ENCODE measurements at regions not wholly inside any gene's neighbourhood (a gene's known extent, or its start where the extent isn't known, plus 50 kb on each side); places are given as distances from the start of the nearest gene placed in this dataset.

- TF ChIP-seq MAX (IDR thresholded peaks at IDR 0.05) (no peak), TAF1 (conservative IDR thresholded peaks at IDR 0.05) (no peak)
These were observed 67.8 kb downstream of the SHANK2 start (continued) for GRCh38 chr11:71184421-71185210.

DNA sequence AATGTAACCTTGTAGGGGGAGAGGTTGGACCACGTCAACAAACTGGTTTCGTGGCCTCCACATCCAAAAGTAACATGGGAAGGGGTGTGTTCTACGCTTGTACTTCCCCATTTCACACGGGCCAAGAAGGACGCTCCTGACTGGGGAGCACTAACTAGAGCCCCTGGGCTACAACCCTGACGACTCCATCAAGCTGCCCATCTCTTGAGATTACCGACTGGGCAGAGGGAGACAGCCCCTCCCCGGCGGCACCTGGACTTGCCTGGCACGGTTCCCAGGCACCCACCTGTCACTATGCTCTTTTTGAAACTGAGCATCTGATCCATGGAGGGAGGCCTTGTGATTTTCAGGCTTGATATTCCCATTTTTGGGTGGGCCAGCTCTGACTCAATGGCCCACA, 68.5 kb downstream of the SHANK2 start:
- H3K4me1 ChIP-seq (ENCODE audit: control insufficient read depth in 4 of 4, insufficient read depth in 4 of 4, low read length in 3 of 4): peaks cover 0 to 21% (median 16%) of the 10 kb centered on the region in 4 donors
- no peak for DNase-seq (ENCODE audit: low spot score)

More for the DNA sequence above, 68.5 kb downstream of the SHANK2 start:
- H3K27me3 ChIP-seq (ENCODE audit: control insufficient read depth in 4 of 4, insufficient read depth in 4 of 4, low read length in 3 of 4): no peaks in the 10 kb centered on the region
- H3K4me3 ChIP-seq (ENCODE audit: low read depth in 1 of 3, low read length in 3 of 3): no peak overlapping the region
- no peak overlapping the region for H3K27ac ChIP-seq (ENCODE audit: low read depth in 1 of 2, low read length in 2 of 2)
- no peaks in the 10 kb centered on the region for H3K9me3 ChIP-seq (ENCODE audit: control insufficient read depth in 4 of 4, low read length in 3 of 4)
- no peak overlapping the region for H3K9ac ChIP-seq (ENCODE audit: low read depth in 1 of 2, low read length in 2 of 2)
- WGBS: 92% methylated on average over 10 of the region's 10 CpGs
- H3K36me3 ChIP-seq (ENCODE audit: control insufficient read depth in 4 of 4, insufficient read depth in 3 of 4, low read depth in 1 of 4, low read length in 3 of 4): peaks cover 0 to 2% (median 0%) of the 10 kb centered on the region in 4 donors
- TF ChIP-seq SP1 (IDR thresholded peaks at IDR 0.05): no peak
- TF ChIP-seq, protein P1, sequence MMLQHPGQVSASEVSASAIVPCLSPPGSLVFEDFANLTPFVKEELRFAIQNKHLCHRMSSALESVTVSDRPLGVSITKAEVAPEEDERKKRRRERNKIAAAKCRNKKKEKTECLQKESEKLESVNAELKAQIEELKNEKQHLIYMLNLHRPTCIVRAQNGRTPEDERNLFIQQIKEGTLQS (IDR thresholded peaks at IDR 0.05): no peak
- no peak for TF ChIP-seq MAX (IDR thresholded peaks at IDR 0.05)
- no peak for TF ChIP-seq NR2F2 (IDR thresholded peaks at IDR 0.05)
- no peak for TF ChIP-seq REST (IDR thresholded peaks at IDR 0.05)
- TF ChIP-seq HNF4A (conservative IDR thresholded peaks at IDR 0.05): no peak
- TF ChIP-seq JUND (IDR thresholded peaks at IDR 0.05): no peak
- no peak for TF ChIP-seq FOXA2 (IDR thresholded peaks at IDR 0.05)
- TF ChIP-seq, protein P2, sequence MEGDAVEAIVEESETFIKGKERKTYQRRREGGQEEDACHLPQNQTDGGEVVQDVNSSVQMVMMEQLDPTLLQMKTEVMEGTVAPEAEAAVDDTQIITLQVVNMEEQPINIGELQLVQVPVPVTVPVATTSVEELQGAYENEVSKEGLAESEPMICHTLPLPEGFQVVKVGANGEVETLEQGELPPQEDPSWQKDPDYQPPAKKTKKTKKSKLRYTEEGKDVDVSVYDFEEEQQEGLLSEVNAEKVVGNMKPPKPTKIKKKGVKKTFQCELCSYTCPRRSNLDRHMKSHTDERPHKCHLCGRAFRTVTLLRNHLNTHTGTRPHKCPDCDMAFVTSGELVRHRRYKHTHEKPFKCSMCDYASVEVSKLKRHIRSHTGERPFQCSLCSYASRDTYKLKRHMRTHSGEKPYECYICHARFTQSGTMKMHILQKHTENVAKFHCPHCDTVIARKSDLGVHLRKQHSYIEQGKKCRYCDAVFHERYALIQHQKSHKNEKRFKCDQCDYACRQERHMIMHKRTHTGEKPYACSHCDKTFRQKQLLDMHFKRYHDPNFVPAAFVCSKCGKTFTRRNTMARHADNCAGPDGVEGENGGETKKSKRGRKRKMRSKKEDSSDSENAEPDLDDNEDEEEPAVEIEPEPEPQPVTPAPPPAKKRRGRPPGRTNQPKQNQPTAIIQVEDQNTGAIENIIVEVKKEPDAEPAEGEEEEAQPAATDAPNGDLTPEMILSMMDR (IDR thresholded peaks at IDR 0.05; ENCODE audit: low read depth, low read length, missing input control): no peak
- TF ChIP-seq GABPA (IDR thresholded peaks at IDR 0.05 in 1 of 2, conservative IDR thresholded peaks at IDR 0.05 in 1 of 2): no peak
- TF ChIP-seq FOXA1 (IDR thresholded peaks at IDR 0.05): no peak
- no peak for TF ChIP-seq RXRA (IDR thresholded peaks at IDR 0.05)
- TF ChIP-seq YY1 (IDR thresholded peaks at IDR 0.05): no peak
- no peak for TF ChIP-seq TAF1 (conservative IDR thresholded peaks at IDR 0.05)
- TF ChIP-seq HNF4G (IDR thresholded peaks at IDR 0.05): no peak
- no peak for TF ChIP-seq EGR1 (IDR thresholded peaks at IDR 0.05; ENCODE audit: low read depth in 2 of 2)
- TF ChIP-seq ZBTB33 (IDR thresholded peaks at IDR 0.05): no peak
- no peak for TF ChIP-seq RAD21 (IDR thresholded peaks at IDR 0.05)

Measured in liver (tissue), 8 donors.